ENCODE measurements at regions not wholly inside any gene's neighbourhood (a gene's known extent, or its start where the extent isn't known, plus 50 kb on each side); places are given as distances from the start of the nearest gene placed in this dataset.
"Not testable (repeated sequence)": the region's sequence is repeated elsewhere in the genome, so short reads cannot be mapped to it uniquely, and the experiment has no call there.

GRCh38 chr14:103186909-103187586 lies 63.8 kb downstream of the TNFAIP2 start:
- no peak for DNase-seq (ENCODE audit: low read depth in 3 of 3)

GRCh38 chr14:103187911-103188310 lies 64.7 kb downstream of the TNFAIP2 start:
- no peak for DNase-seq (ENCODE audit: low read depth in 3 of 3)

GRCh38 chr14:103188810-103189480 lies 65.7 kb downstream of the TNFAIP2 start:
- peak in 1 of 3 donors; percentile 17 for DNase-seq (ENCODE audit: low read depth in 3 of 3)

- no peak for DNase-seq (ENCODE audit: low read depth in 3 of 3)
These were observed 66.5 kb downstream of the TNFAIP2 start for GRCh38 chr14:103189481-103190470.

GRCh38 chr14:103190741-103191140 lies 67.5 kb downstream of the TNFAIP2 start:
- no peak for DNase-seq (ENCODE audit: low read depth in 3 of 3)

- no peak for DNase-seq (ENCODE audit: low read depth in 3 of 3)
These were observed 68.6 kb downstream of the TNFAIP2 start for GRCh38 chr14:103191844-103192243.

GRCh38 chr14:103192246-103192840 lies 69.1 kb downstream of the TNFAIP2 start:
- DNase-seq (ENCODE audit: low read depth in 3 of 3) = no peak

- DNase-seq (ENCODE audit: low read depth in 3 of 3) = not testable (repeated sequence)
These were observed 69.6 kb downstream of the TNFAIP2 start for GRCh38 chr14:103192861-103193260.

- not testable (repeated sequence) for DNase-seq (ENCODE audit: low read depth in 3 of 3)
These were observed 70.2 kb downstream of the TNFAIP2 start for GRCh38 chr14:103193491-103193890.

GRCh38 chr14:103194256-103195045 lies 71.2 kb downstream of the TNFAIP2 start:
- no peak for DNase-seq (ENCODE audit: low read depth in 3 of 3)

GRCh38 chr14:103195828-103196615 lies 72.8 kb downstream of the TNFAIP2 start:
- no peak for DNase-seq (ENCODE audit: low read depth in 3 of 3)

GRCh38 chr14:103196716-103197115 lies 73.5 kb downstream of the TNFAIP2 start:
- DNase-seq (ENCODE audit: low read depth in 3 of 3) = no peak

GRCh38 chr14:103198131-103199105 lies 75.2 kb downstream of the TNFAIP2 start:
- DNase-seq (ENCODE audit: low read depth in 3 of 3) = no peak

GRCh38 chr14:103199124-103199523 lies 75.9 kb downstream of the TNFAIP2 start:
- no peak for DNase-seq (ENCODE audit: low read depth in 3 of 3)

GRCh38 chr14:103201801-103202200 lies 78.5 kb downstream of the TNFAIP2 start:
- no peak for DNase-seq (ENCODE audit: low read depth in 3 of 3)

- DNase-seq (ENCODE audit: low read depth in 3 of 3) = no peak
These were observed 81.7 kb downstream of the TNFAIP2 start for GRCh38 chr14:103204852-103205540.

GRCh38 chr14:103205541-103205906 lies 82.3 kb downstream of the TNFAIP2 start:
- DNase-seq (ENCODE audit: low read depth in 3 of 3) = no peak

GRCh38 chr14:103206023-103206481 lies 82.8 kb downstream of the TNFAIP2 start:
- DNase-seq (ENCODE audit: low read depth in 3 of 3) = no peak
